SK-N-SH (cell line): ENCODE measurements at regions not wholly inside any gene's neighbourhood (a gene's known extent, or its start where the extent isn't known, plus 50 kb on each side); places are given as distances from the start of the nearest gene placed in this dataset.

ENCODE experiments used
- CTCF ChIA-PET: fragments of 300-600, 350-600 bp; formaldehyde crosslinking; extraction: SDS; loops from one replicate; lab custom pipeline; 2021; lab: Yijun Ruan, JAX
- POLR2A ChIA-PET: fragments of 350-600 bp; sonication (Branson Sonifier 250); formaldehyde crosslinking; extraction: SDS; loops from one replicate; lab custom pipeline; 2020; ENCODE audit warnings: antibody characterized with exemption, inconsistent platforms; lab: Yijun Ruan, JAX
- DNase-seq: peaks from one replicate; pipeline ENCODE4 v3.0.0; 2012
- H2AFZ ChIP-seq: fragments of 200-600 bp; sonication (generic); 2 replicates; pipeline ENCODE4 v1.8.1; 2016; ENCODE audit warnings: antibody characterized with exemption, mild to moderate bottlenecking, low read depth
- H3F3A ChIP-seq: fragments of 200-600 bp; sonication (generic); replicated peaks from 2 replicates; pipeline ENCODE3; 2016; ENCODE audit warnings: antibody characterized with exemption, mild to moderate bottlenecking; ENCODE audit not compliant: insufficient read depth
- H3K27ac ChIP-seq, 2 experiments: fragments of 200-500 bp in 1 of 2; fragments of 200-600 bp in 1 of 2; sonication (Bioruptor generic) in 1 of 2; sonication (generic), shearing (Covaris generic) in 1 of 2; 2 replicates each; pipeline versions ENCODE4 v1.5.1 to v1.6.1; 2014 to 2016; ENCODE audit warnings: low read depth in 2 of 2, inconsistent platforms in 1 of 2, low read length in 1 of 2, mild to moderate bottlenecking in 1 of 2, mixed read lengths in 1 of 2
- H3K27me3 ChIP-seq: fragments of 200-600 bp; sonication (generic), shearing (Covaris generic); 2 replicates; pipeline ENCODE4 v1.6.1; 2016; ENCODE audit warnings: mixed run types; ENCODE audit not compliant: insufficient read depth
- H3K36me3 ChIP-seq, 2 experiments: fragments of 200-500 bp in 1 of 2; fragments of 200-600 bp in 1 of 2; sonication (Bioruptor generic) in 1 of 2; sonication (generic) in 1 of 2; replicated peaks in 1 of 2; 2 replicates each; pipeline versions ENCODE3 to v1.5.1; 2014 to 2016; ENCODE audit warnings: low read length in 1 of 2, mild to moderate bottlenecking in 1 of 2; ENCODE audit not compliant: insufficient read depth in 2 of 2, control insufficient read depth in 1 of 2
- H3K4me1 ChIP-seq, 2 experiments: fragments of 200-500 bp in 1 of 2; fragments of 200-600 bp in 1 of 2; sonication (Bioruptor generic) in 1 of 2; sonication (generic), shearing (Covaris generic) in 1 of 2; 2 replicates each; pipeline versions ENCODE4 v1.5.1 to v1.6.1; 2014 to 2016; ENCODE audit warnings: low read depth in 1 of 2, low read length in 1 of 2, mixed run types in 1 of 2; ENCODE audit not compliant: insufficient read depth in 2 of 2, control insufficient read depth in 1 of 2
- H3K4me2 ChIP-seq: fragments of 200-600 bp; sonication (generic), shearing (Covaris generic); 2 replicates; pipeline ENCODE4 v1.6.1; 2017; ENCODE audit warnings: mixed run types
- H3K4me3 ChIP-seq, 2 experiments: fragments of 200-500 bp in 1 of 2; fragments of 200-600 bp in 1 of 2; sonication (Bioruptor generic) in 1 of 2; sonication (generic), shearing (Covaris generic) in 1 of 2; 2 replicates each; pipeline versions ENCODE4 v1.5.1 to v1.8.1; 2014 to 2016; ENCODE audit warnings: low read depth in 2 of 2, inconsistent platforms in 1 of 2, low read length in 1 of 2, mild to moderate bottlenecking in 1 of 2, mixed read lengths in 1 of 2, moderate library complexity in 1 of 2
- H3K79me2 ChIP-seq: fragments of 200-600 bp; sonication (generic); 2 replicates; pipeline ENCODE4 v1.8.1; 2017; ENCODE audit warnings: mild to moderate bottlenecking; ENCODE audit not compliant: insufficient read depth
- H3K9ac ChIP-seq: fragments of 200-600 bp; sonication (generic); 2 replicates; pipeline ENCODE4 v1.6.1; 2017; ENCODE audit warnings: mixed run types
- H3K9me2 ChIP-seq: fragments of 200-600 bp; sonication (generic); 2 replicates; pipeline ENCODE4 v1.6.1; 2017; ENCODE audit warnings: mixed run types
- H3K9me3 ChIP-seq: fragments of 200-600 bp; sonication (generic); 2 replicates; pipeline ENCODE4 v1.6.1; 2017; ENCODE audit warnings: mixed run types, mild to moderate bottlenecking, moderate library complexity
- H4K20me1 ChIP-seq: fragments of 200-600 bp; sonication (generic); 2 replicates; pipeline ENCODE4 v1.6.1; 2017; ENCODE audit warnings: mild to moderate bottlenecking, mixed run types; ENCODE audit not compliant: insufficient read depth
- ELF1 ChIP-seq: IDR thresholded peaks from 2 replicates; pipeline ENCODE4 v1.4.0; 2012
- EZH2phosphoT487 ChIP-seq: fragments of 200-600 bp; sonication (generic); IDR thresholded peaks from 2 replicates; pipeline ENCODE4 v1.6.1; 2017; ENCODE audit warnings: low read depth, mixed run types, mild to moderate bottlenecking, antibody characterized with exemption, moderate library complexity, borderline replicate concordance
- FOSL2 ChIP-seq: IDR thresholded peaks from 2 replicates; pipeline ENCODE4 v1.4.0; 2012; ENCODE audit warnings: low read depth, mild to moderate bottlenecking, moderate library complexity, borderline replicate concordance
- GABPA ChIP-seq: IDR thresholded peaks from 2 replicates; pipeline ENCODE4 v1.4.0; 2012; ENCODE audit warnings: low read depth, mild to moderate bottlenecking
- GATA2 ChIP-seq: sonication (generic); formaldehyde crosslinking; IDR thresholded peaks from 2 replicates; pipeline ENCODE4 v1.5.0; 2020; ENCODE audit warnings: mild to moderate bottlenecking, missing genetic modification reagents
- JUND ChIP-seq: IDR thresholded peaks from 2 replicates; pipeline ENCODE4 v1.4.0; 2012
- NFIC ChIP-seq: IDR thresholded peaks from 2 replicates; pipeline ENCODE4 v1.4.0; 2012; ENCODE audit warnings: borderline replicate concordance
- NRF1 ChIP-seq: IDR thresholded peaks from 2 replicates; pipeline ENCODE4 v1.6.1; 2012; ENCODE audit warnings: low read depth, mild to moderate bottlenecking, low read length
- RAD21 ChIP-seq: IDR thresholded peaks from 2 replicates; pipeline ENCODE4 v1.6.1; 2012; ENCODE audit warnings: mild to moderate bottlenecking, low read length
- RCOR1 ChIP-seq: fragments of 150-350 bp; IDR thresholded peaks from 2 replicates; pipeline ENCODE4 v1.6.1; 2017; ENCODE audit warnings: antibody characterized with exemption, low read length
- REST ChIP-seq: IDR thresholded peaks from 2 replicates; pipeline ENCODE4 v1.6.1; 2012; ENCODE audit warnings: mild to moderate bottlenecking, low read depth, low read length, moderate library complexity
- RFX5 ChIP-seq: IDR thresholded peaks from 2 replicates; pipeline ENCODE4 v1.6.1; 2012; ENCODE audit warnings: mild to moderate bottlenecking, improper control_type of control experiment, low read length
- SIN3A ChIP-seq: IDR thresholded peaks from 2 replicates; pipeline ENCODE4 v1.6.1; 2012; ENCODE audit warnings: low read depth, mild to moderate bottlenecking, low read length, moderate library complexity, borderline replicate concordance
- TAF1 ChIP-seq: IDR thresholded peaks from 2 replicates; pipeline ENCODE4 v1.6.1; 2012; ENCODE audit warnings: low read depth, mild to moderate bottlenecking, low read length, moderate library complexity, borderline replicate concordance
- TCF12 ChIP-seq: IDR thresholded peaks from 2 replicates; pipeline ENCODE4 v1.4.0; 2012
- USF2 ChIP-seq: fragments of 150-350 bp; IDR thresholded peaks from 2 replicates; pipeline ENCODE4 v1.6.1; 2017; ENCODE audit warnings: antibody characterized with exemption, low read length, low read depth, borderline replicate concordance
- YY1 ChIP-seq: IDR thresholded peaks from 2 replicates; pipeline ENCODE4 v1.4.0; 2012; ENCODE audit warnings: low read depth, mild to moderate bottlenecking
- WGBS: methylation state at CpG from one replicate; pipeline ENCODE4 v1.1.6; 2017; ENCODE audit warnings: low lambda C conversion rate; 5-methylcytosine and 5-hydroxymethylcytosine counted together

GRCh38 chr2:204239411-204240165 lies 303.0 kb downstream of the ICOS start:
- Histone ChIP-seq H3K4me2 (no peak overlapping the region), H3K9ac (no peak overlapping the region), H3K4me3 (no peak overlapping the region), H3K27me3 (no peaks in the 10 kb centered on the region), H3K9me2 (no peaks in the 10 kb centered on the region), H4K20me1 (no peaks in the 10 kb centered on the region), H3K9me3 (no peaks in the 10 kb centered on the region), H2AFZ (no peak overlapping the region), H3K27ac (no peak overlapping the region), H3K36me3 (no peaks in the 10 kb centered on the region), H3K79me2 (no peaks in the 10 kb centered on the region), H3K4me1 (peaks cover 0 to 4% of the 10 kb centered on the region in 2 experiments; a peak in 2 of 4 replicates), H3F3A (no peaks in the 10 kb centered on the region)
- no peak for DNase-seq
- CTCF ChIA-PET = interaction anchor here (1.6 kb wide), 1 partner anchor 94 kb away, joined by 5 read pairs; no protein-coding TSS in a partner anchor
- WGBS = 46% methylated on average over 7 of the region's 7 CpGs
- POLR2A ChIA-PET = no interaction called here
- TF ChIP-seq RCOR1 (no peak), GABPA (no peak), ELF1 (no peak)

- H2AFZ ChIP-seq = no peak overlapping the region
- POLR2A ChIA-PET = no interaction called here
- no peaks in the 10 kb centered on the region for H3K36me3 ChIP-seq
- 36% methylated on average over 2 of the region's 2 CpGs for WGBS
- no peaks in the 10 kb centered on the region for H3K27me3 ChIP-seq
- no peak overlapping the region for H3K27ac ChIP-seq
- H3K4me2 ChIP-seq = no peak overlapping the region
- H3K4me3 ChIP-seq = no peak overlapping the region
- no peak overlapping the region for H3K9ac ChIP-seq
- DNase-seq = no peak
- no peaks in the 10 kb centered on the region for H4K20me1 ChIP-seq
- no peaks in the 10 kb centered on the region; a peak in 1 of 4 replicates for H3K4me1 ChIP-seq
- H3K9me3 ChIP-seq = no peaks in the 10 kb centered on the region
- no peak for TF ChIP-seq RFX5
- TF ChIP-seq RCOR1 = no peak
- no peak for TF ChIP-seq TCF12
- TF ChIP-seq ELF1 = no peak
- no peak for TF ChIP-seq EZH2phosphoT487
- TF ChIP-seq TAF1 = no peak
- TF ChIP-seq REST = no peak
- TF ChIP-seq USF2 = no peak
- TF ChIP-seq JUND = no peak
- TF ChIP-seq FOSL2 = no peak
- TF ChIP-seq SIN3A = no peak
- no peak for TF ChIP-seq NRF1
- no peak for TF ChIP-seq NFIC
- no peak for TF ChIP-seq YY1
- TF ChIP-seq GABPA = no peak
- TF ChIP-seq RAD21 = no peak
- TF ChIP-seq GATA2 (CRISPR knock-in tag) = no peak
- no peaks in the 10 kb centered on the region for H3K9me2 ChIP-seq
- CTCF ChIA-PET = no interaction called here
- no peaks in the 10 kb centered on the region for H3K79me2 ChIP-seq
- no peaks in the 10 kb centered on the region for H3F3A ChIP-seq
Measured at GRCh38 chr2:204240961-204241360, 304.3 kb upstream of the PARD3B start.
